Right forelimb (tissue), 1 donor: ENCODE measurements at regions not wholly inside any gene's neighbourhood (a gene's known extent, or its start where the extent isn't known, plus 50 kb on each side); places are given as distances from the start of the nearest gene placed in this dataset.

Source experiments
- DNase-seq: peaks from one replicate; pipeline ENCODE4 v3.0.0-alpha.2; 2018

GRCh38 chr17:36869441-36869840, 67.8 kb upstream of the LHX1 start:
- no peak for DNase-seq

GRCh38 chr17:36869856-36870719, 67.2 kb upstream of the LHX1 start:
- DNase-seq = no peak

GRCh38 chr17:36870720-36870999, 66.6 kb upstream of the LHX1 start:
- DNase-seq = no peak

GRCh38 chr17:36875698-36876293, 61.5 kb upstream of the LHX1 start:
- DNase-seq = no peak

- no peak for DNase-seq
These were observed 60.3 kb upstream of the LHX1 start for GRCh38 chr17:36876966-36877365.

GRCh38 chr17:36877771-36878170, 59.5 kb upstream of the LHX1 start:
- no peak for DNase-seq

DNA sequence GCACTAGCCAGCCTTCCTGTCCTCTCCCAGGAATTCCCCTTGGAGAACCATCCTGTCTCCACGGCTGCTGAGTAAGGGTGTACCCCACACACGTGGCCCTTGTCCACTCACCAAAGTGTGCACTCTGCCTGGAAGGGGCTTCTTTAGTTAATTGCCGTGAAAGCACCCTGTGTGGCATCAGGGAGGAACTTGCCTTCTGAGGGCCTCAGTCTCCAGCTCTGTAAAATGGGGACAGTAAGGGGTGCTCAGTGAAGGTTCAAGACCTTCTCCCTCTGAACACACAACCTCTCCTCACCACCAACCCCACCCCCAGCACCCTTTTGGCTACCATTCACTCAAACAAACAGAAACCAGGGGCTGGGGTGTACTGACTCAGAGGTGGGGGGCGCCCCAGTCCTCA, 59.1 kb upstream of the LHX1 start:
- DNase-seq = no peak

DNA sequence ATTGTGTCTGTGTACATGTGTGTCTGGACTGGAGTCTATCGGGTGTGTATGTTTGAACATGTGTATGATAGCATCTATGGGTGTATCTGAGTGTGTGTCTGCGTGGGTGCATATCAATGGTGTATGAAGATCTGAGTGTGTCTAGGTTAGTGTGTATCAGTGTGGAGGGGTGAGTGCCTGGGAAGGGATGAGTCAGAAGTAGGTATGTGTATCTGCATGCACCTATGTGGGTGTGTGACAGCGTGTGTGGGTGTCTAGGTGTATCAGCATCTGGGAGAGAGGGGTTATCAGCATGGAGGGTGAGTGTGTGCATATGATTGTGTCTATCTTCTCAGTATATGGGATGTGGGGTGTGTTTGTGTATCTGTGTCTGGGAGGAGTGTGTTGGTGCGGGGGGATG, 58.2 kb upstream of the LHX1 start:
- DNase-seq = no peak

DNA sequence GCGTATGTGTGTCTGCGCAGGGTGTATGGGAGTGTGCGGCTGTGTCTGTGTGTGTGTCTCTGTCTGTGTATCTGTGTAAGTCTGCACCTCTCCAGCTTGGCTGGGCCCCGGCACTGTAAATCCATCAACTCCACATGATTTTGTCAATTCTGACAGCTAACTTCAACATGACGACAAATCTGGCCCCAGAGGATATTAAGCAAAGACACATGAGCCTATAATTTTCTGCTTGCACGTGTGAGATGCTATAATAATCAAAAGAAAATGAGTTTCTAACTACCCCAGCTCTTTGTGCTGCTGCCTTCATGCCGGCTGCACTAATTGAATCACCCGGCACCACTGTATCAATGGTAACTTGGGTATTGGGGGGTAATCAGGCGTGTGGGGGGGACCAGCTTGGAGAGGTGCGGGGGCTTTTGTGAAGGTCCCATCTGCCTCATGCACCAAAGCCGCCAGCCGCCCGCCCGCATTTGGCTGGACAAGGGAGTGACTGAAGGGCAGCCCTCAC, 57.6 kb upstream of the LHX1 start:
- DNase-seq = no peak

- no peak for DNase-seq
These were observed 56.9 kb upstream of the LHX1 start for GRCh38 chr17:36880268-36880905.

- DNase-seq = no peak
These were observed 56.0 kb upstream of the LHX1 start for GRCh38 chr17:36881323-36881722.

DNA sequence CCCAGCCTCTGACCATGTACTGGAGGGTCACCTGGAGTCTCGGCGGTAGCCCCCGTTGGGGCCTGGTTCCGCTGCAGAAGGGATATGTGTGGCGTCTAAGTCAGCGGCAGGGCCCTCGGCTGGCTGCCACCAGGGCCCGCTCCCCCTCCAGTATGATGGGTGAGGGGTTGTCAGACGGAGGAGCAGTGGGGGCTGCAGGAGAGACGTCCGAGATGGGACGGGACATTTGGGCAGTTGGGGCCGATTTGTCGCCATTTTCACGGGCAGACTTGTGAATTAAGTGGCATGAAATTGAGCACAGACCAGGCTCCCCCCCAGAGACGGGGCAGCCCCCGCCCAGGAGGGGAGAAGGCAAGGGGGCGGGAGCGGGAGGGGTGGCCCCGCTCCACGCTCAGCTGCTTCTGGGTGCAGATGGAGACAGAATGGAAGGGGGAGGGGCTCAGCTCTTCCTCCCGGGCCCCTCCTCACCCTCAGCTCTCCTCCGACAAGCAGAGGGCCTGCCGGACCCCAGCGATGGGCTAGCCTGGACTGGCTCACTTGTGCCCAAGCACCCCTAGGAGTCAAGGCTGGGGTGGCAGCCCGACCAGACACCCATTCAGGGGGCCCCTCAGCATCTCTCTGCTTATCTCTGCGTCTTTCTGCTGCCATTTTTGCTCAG, 52.7 kb upstream of the LHX1 start:
- no peak for DNase-seq

GRCh38 chr17:36885153-36885735, 52.0 kb upstream of the LHX1 start:
- DNase-seq = no peak

- DNase-seq = no peak
These were observed 51.4 kb upstream of the LHX1 start for GRCh38 chr17:36885771-36886377.
